GM12872 (cell line): ENCODE measurements at regions not wholly inside any gene's neighbourhood (a gene's known extent, or its start where the extent isn't known, plus 50 kb on each side); places are given as distances from the start of the nearest gene placed in this dataset.

ENCODE experiments used
- CTCF ChIP-seq: IDR thresholded peaks from 3 replicates; pipeline ENCODE4 v1.5.1; 2011; ENCODE audit warnings: low read depth, mild to moderate bottlenecking, low read length, moderate library complexity; ENCODE audit not compliant: insufficient read depth

- TF ChIP-seq CTCF: no peak
Measured at GRCh38 chr2:168392024-168392423, 64.0 kb upstream of the CERS6 start.

- TF ChIP-seq CTCF: no peak
Measured at GRCh38 chr2:168392797-168393196, 63.3 kb upstream of the CERS6 start.

- no peak for TF ChIP-seq CTCF
Measured at GRCh38 chr2:168394262-168394661, 61.8 kb upstream of the CERS6 start.

- no peak for TF ChIP-seq CTCF
Measured at GRCh38 chr2:168396131-168396530, 59.9 kb upstream of the CERS6 start.

- no peak for TF ChIP-seq CTCF
Measured at GRCh38 chr2:168397629-168398028, 58.4 kb upstream of the CERS6 start.

- no peak for TF ChIP-seq CTCF
Measured at GRCh38 chr2:168401048-168401556, 55.0 kb upstream of the CERS6 start.

GRCh38 chr2:168401771-168402170 lies 54.3 kb upstream of the CERS6 start:
- no peak for TF ChIP-seq CTCF

GRCh38 chr2:168402531-168402930 lies 53.5 kb upstream of the CERS6 start:
- no peak for TF ChIP-seq CTCF
